Fibroblast of lung (primary cell): ENCODE measurements at regions not wholly inside any gene's neighbourhood (a gene's known extent, or its start where the extent isn't known, plus 50 kb on each side); places are given as distances from the start of the nearest gene placed in this dataset.

Experiments
- DNase-seq, 2 donors: peaks; one replicate each; pipeline versions ENCODE4 v3.0.0 to v3.0.0-alpha.2; 2010; ENCODE audit warnings: low read depth in 2 of 2
- H2AFZ ChIP-seq: 2 replicates; pipeline ENCODE4 v1.5.1; 2012; ENCODE audit warnings: low read length, control low read depth, inconsistent platforms
- H3K27ac ChIP-seq: 2 replicates; pipeline ENCODE4 v1.5.1; 2011; ENCODE audit warnings: low read length, control low read depth; ENCODE audit not compliant: insufficient read depth
- H3K27me3 ChIP-seq: 2 replicates; pipeline ENCODE4 v1.5.1; 2011; ENCODE audit warnings: mild to moderate bottlenecking, low read length; ENCODE audit not compliant: control insufficient read depth, insufficient read depth
- H3K36me3 ChIP-seq: 2 replicates; pipeline ENCODE4 v1.5.1; 2011; ENCODE audit warnings: low read length; ENCODE audit not compliant: control insufficient read depth, insufficient read depth
- H3K4me1 ChIP-seq: 2 replicates; pipeline ENCODE4 v1.5.1; 2011; ENCODE audit warnings: low read length; ENCODE audit not compliant: control insufficient read depth, insufficient read depth; ENCODE audit errors: extremely low read depth
- H3K4me2 ChIP-seq: 2 replicates; pipeline ENCODE4 v1.5.1; 2011; ENCODE audit warnings: low read length, control low read depth; ENCODE audit not compliant: insufficient read depth; ENCODE audit errors: extremely low read depth
- H3K4me3 ChIP-seq, 4 experiments: fragments of 200-600 bp in 1 of 4; sonication (generic) in 1 of 4; replicated peaks in 1 of 4; 2 replicates each; pipeline ENCODE4 v1.5.1; 2011 to 2016; ENCODE audit warnings: low read length in 4 of 4, low read depth in 3 of 4, mild to moderate bottlenecking in 3 of 4, control low read depth in 2 of 4, inconsistent platforms in 1 of 4, mixed read lengths in 1 of 4; ENCODE audit not compliant: insufficient read depth in 1 of 4; ENCODE audit errors: control extremely low read depth in 1 of 4
- H3K79me2 ChIP-seq: 2 replicates; pipeline ENCODE4 v1.5.1; 2012; ENCODE audit warnings: mild to moderate bottlenecking, low read length, inconsistent platforms; ENCODE audit not compliant: control insufficient read depth, insufficient read depth
- H3K9ac ChIP-seq: 2 replicates; pipeline ENCODE4 v1.5.1; 2011; ENCODE audit warnings: mild to moderate bottlenecking, low read length, control low read depth; ENCODE audit not compliant: insufficient read depth
- H3K9me3 ChIP-seq: 2 replicates; pipeline ENCODE4 v1.5.1; 2012; ENCODE audit warnings: low read depth, low read length; ENCODE audit not compliant: control insufficient read depth, insufficient read depth
- H4K20me1 ChIP-seq: 2 replicates; pipeline ENCODE4 v1.5.1; 2011; ENCODE audit warnings: low read length; ENCODE audit not compliant: control insufficient read depth, insufficient read depth; ENCODE audit errors: extremely low read depth
- CTCF ChIP-seq, 2 donors: IDR thresholded peaks in 1 of 2; conservative IDR thresholded peaks in 1 of 2; 1 replicate in 1 of 2; 2 replicates in 1 of 2; pipeline ENCODE4 v1.5.1; 2011 to 2012; ENCODE audit warnings: low read length in 2 of 2, control low read depth in 1 of 2, inconsistent platforms in 1 of 2, low read depth in 1 of 2, mild to moderate bottlenecking in 1 of 2
- EZH2 ChIP-seq: IDR thresholded peaks from 2 replicates; pipeline ENCODE4 v1.5.1; 2012; ENCODE audit warnings: low read length, control low read depth, mild to moderate bottlenecking; ENCODE audit errors: missing control alignments

- no peaks in the 10 kb centered on the region for H3K79me2 ChIP-seq
- no peaks in the 10 kb centered on the region for H3K4me1 ChIP-seq
- H3K4me2 ChIP-seq, result no peak overlapping the region
- H3K27me3 ChIP-seq, result no peaks in the 10 kb centered on the region
- DNase-seq, result no peak
- H3K27ac ChIP-seq, result no peak overlapping the region
- no peaks in the 10 kb centered on the region for H4K20me1 ChIP-seq
- H3K9me3 ChIP-seq, result no peaks in the 10 kb centered on the region
- H3K4me3 ChIP-seq, result no peak overlapping the region
- TF ChIP-seq CTCF (conservative IDR thresholded peaks at IDR 0.05 in 1 of 2, IDR thresholded peaks at IDR 0.05 in 1 of 2; ENCODE audit: low read depth in 1 of 2, low read length in 2 of 2), result no peak
- no peak for TF ChIP-seq EZH2
- H3K9ac ChIP-seq, result no peak overlapping the region
- no peak overlapping the region for H2AFZ ChIP-seq
- H3K36me3 ChIP-seq, result no peaks in the 10 kb centered on the region
Observed at GRCh38 chr14:26887847-26888246, 290.0 kb upstream of the NOVA1 start.

- TF ChIP-seq CTCF (conservative IDR thresholded peaks at IDR 0.05 in 1 of 2, IDR thresholded peaks at IDR 0.05 in 1 of 2; ENCODE audit: low read depth in 1 of 2, low read length in 2 of 2) (no peak), EZH2 (no peak)
- Histone ChIP-seq H3K27me3 (no peaks in the 10 kb centered on the region), H3K9ac (no peak overlapping the region), H3K36me3 (no peaks in the 10 kb centered on the region), H3K4me2 (no peak overlapping the region), H3K9me3 (no peaks in the 10 kb centered on the region), H3K4me1 (no peaks in the 10 kb centered on the region), H4K20me1 (no peaks in the 10 kb centered on the region), H2AFZ (no peak overlapping the region), H3K79me2 (no peaks in the 10 kb centered on the region), H3K27ac (no peak overlapping the region), H3K4me3 (no peak overlapping the region)
- no peak for DNase-seq
Observed at GRCh38 chr14:26888592-26888991, 290.8 kb upstream of the NOVA1 start.

GRCh38 chr14:26896447-26896846 lies 298.6 kb upstream of the NOVA1 start:
- Histone ChIP-seq H3K27me3 (no peaks in the 10 kb centered on the region), H3K79me2 (no peaks in the 10 kb centered on the region), H3K4me2 (no peak overlapping the region), H3K27ac (no peak overlapping the region), H3K4me1 (no peaks in the 10 kb centered on the region), H3K9me3 (no peaks in the 10 kb centered on the region), H4K20me1 (no peaks in the 10 kb centered on the region), H3K9ac (no peak overlapping the region), H2AFZ (no peak overlapping the region), H3K4me3 (no peak overlapping the region), H3K36me3 (no peaks in the 10 kb centered on the region)
- TF ChIP-seq CTCF (conservative IDR thresholded peaks at IDR 0.05 in 1 of 2, IDR thresholded peaks at IDR 0.05 in 1 of 2; ENCODE audit: low read depth in 1 of 2, low read length in 2 of 2) (no peak), EZH2 (no peak)
- peak; percentile 65 to 84 for DNase-seq
